HCT116 (cell line): ENCODE measurements at regions not wholly inside any gene's neighbourhood (a gene's known extent, or its start where the extent isn't known, plus 50 kb on each side); places are given as distances from the start of the nearest gene placed in this dataset.
"Not testable (repeated sequence)": the region's sequence is repeated elsewhere in the genome, so short reads cannot be mapped to it uniquely, and the experiment has no call there.

ENCODE experiments used
- CEBPB ChIP-seq: IDR thresholded peaks from 2 replicates; pipeline ENCODE4 v1.6.1; 2012; ENCODE audit warnings: low read depth
- CTCF ChIP-seq, 3 experiments: fragments of 200-600 bp in 1 of 3; sonication (generic) in 1 of 3; IDR thresholded peaks in 2 of 3; conservative IDR thresholded peaks in 1 of 3; 2 replicates each; pipeline ENCODE4 v1.5.1; 2012 to 2017; ENCODE audit warnings: low read depth in 2 of 3, low read length in 2 of 3, antibody characterized with exemption in 1 of 3, borderline replicate concordance in 1 of 3, control low read depth in 1 of 3, mild to moderate bottlenecking in 1 of 3, mixed read lengths in 1 of 3, mixed run types in 1 of 3, moderate library complexity in 1 of 3; ENCODE audit not compliant: insufficient read depth in 1 of 3
- EZH2 ChIP-seq: fragments of 200-600 bp; sonication (generic); IDR thresholded peaks from 2 replicates; pipeline ENCODE4 v1.6.1; 2017; ENCODE audit warnings: antibody characterized with exemption, mixed run types
- JUND ChIP-seq: IDR thresholded peaks from 2 replicates; pipeline ENCODE4 v1.6.1; 2012
- MAX ChIP-seq: IDR thresholded peaks from 2 replicates; pipeline ENCODE4 v1.6.1; 2012
- POLR2A ChIP-seq: IDR thresholded peaks from 2 replicates; pipeline ENCODE4 v1.7.0; 2011; ENCODE audit warnings: borderline replicate concordance; ENCODE audit not compliant: insufficient read depth, insufficient read length; ENCODE audit errors: extremely low read depth
- POLR2AphosphoS5 ChIP-seq: IDR thresholded peaks from 2 replicates; pipeline ENCODE4 v1.6.1; 2011; ENCODE audit warnings: mild to moderate bottlenecking, low read depth, low read length, moderate library complexity
- RAD21 ChIP-seq: IDR thresholded peaks from 2 replicates; pipeline ENCODE4 v1.6.1; 2012; ENCODE audit warnings: low read depth, mild to moderate bottlenecking
- REST ChIP-seq: IDR thresholded peaks from 2 replicates; pipeline ENCODE4 v1.6.1; 2012; ENCODE audit warnings: low read depth
- TCF7L2 ChIP-seq: IDR thresholded peaks from 2 replicates; pipeline ENCODE4 v1.7.0; 2011; ENCODE audit warnings: borderline replicate concordance, inconsistent platforms; ENCODE audit not compliant: insufficient read depth, insufficient read length; ENCODE audit errors: extremely low read depth
- YY1 ChIP-seq: IDR thresholded peaks from 2 replicates; pipeline ENCODE4 v1.6.1; 2011; ENCODE audit warnings: low read length, low read depth, moderate library complexity, mild to moderate bottlenecking; ENCODE audit not compliant: insufficient replicate concordance; ENCODE audit errors: extremely low read depth
- ZNF274 ChIP-seq: fragments of 200-500 bp; sonication (Bioruptor generic); IDR thresholded peaks from 2 replicates; pipeline ENCODE4 v1.6.1; 2014; ENCODE audit warnings: mild to moderate bottlenecking, low read depth, low read length, inconsistent platforms

GRCh38 chr12:88828537-88828936 is 248.3 kb upstream of the KITLG start:
- not testable (repeated sequence) for TF ChIP-seq POLR2A; YY1; CTCF (IDR thresholded peaks at IDR 0.05 in 2 of 3, conservative IDR thresholded peaks at IDR 0.05 in 1 of 3; ENCODE audit: borderline replicate concordance in 1 of 3, insufficient read depth in 1 of 3, low read depth in 2 of 3, low read length in 2 of 3); REST; TCF7L2; JUND; POLR2AphosphoS5; RAD21; ZNF274; EZH2; CEBPB; MAX
